PFSK-1 (cell line): ENCODE measurements at regions not wholly inside any gene's neighbourhood (a gene's known extent, or its start where the extent isn't known, plus 50 kb on each side); places are given as distances from the start of the nearest gene placed in this dataset.

Experiments used
- FOXP2 ChIP-seq: optimal IDR thresholded peaks from 2 replicates; pipeline ENCODE3; 2011; ENCODE audit warnings: borderline replicate concordance, control low read depth, inconsistent platforms; ENCODE audit not compliant: insufficient read depth; ENCODE audit errors: extremely low read length, extremely low read depth
- POLR2AphosphoS5 ChIP-seq: IDR thresholded peaks from 2 replicates; pipeline ENCODE4 v1.6.1; 2012; ENCODE audit warnings: low read depth, mild to moderate bottlenecking, control low read depth, low read length, moderate library complexity
- REST ChIP-seq, 2 experiments: IDR thresholded peaks; 2 replicates each; pipeline versions ENCODE4 v1.6.1 to v1.8.0; 2011 to 2012; ENCODE audit warnings: low read depth in 2 of 2, low read length in 2 of 2, control low read depth in 1 of 2, inconsistent platforms in 1 of 2, mild to moderate bottlenecking in 1 of 2, moderate library complexity in 1 of 2; ENCODE audit not compliant: insufficient read depth in 1 of 2
- SIN3A ChIP-seq: IDR thresholded peaks from 2 replicates; pipeline ENCODE4 v1.6.1; 2012; ENCODE audit warnings: mild to moderate bottlenecking, low read length, moderate library complexity, borderline replicate concordance; ENCODE audit not compliant: insufficient read depth
- TAF1 ChIP-seq: IDR thresholded peaks from 2 replicates; pipeline ENCODE4 v1.6.1; 2012; ENCODE audit warnings: low read length, control low read depth, borderline replicate concordance; ENCODE audit not compliant: insufficient read depth

GRCh38 chr3:124082343-124082742, 90.4 kb upstream of the ROPN1 start:
- TF ChIP-seq POLR2AphosphoS5 (no peak), REST (IDR thresholded peaks at IDR 0.05; ENCODE audit: insufficient read depth in 1 of 2, low read depth in 2 of 2, low read length in 2 of 2) (no peak), SIN3A (no peak), TAF1 (no peak), FOXP2 (no peak)

- TF ChIP-seq TAF1 (no peak), SIN3A (no peak), POLR2AphosphoS5 (no peak), FOXP2 (no peak), REST (IDR thresholded peaks at IDR 0.05; ENCODE audit: insufficient read depth in 1 of 2, low read depth in 2 of 2, low read length in 2 of 2) (no peak)
Measured at GRCh38 chr3:124084022-124084881, 92.3 kb upstream of the ROPN1 start.

GRCh38 chr3:124088801-124089200, 96.9 kb upstream of the ROPN1 start:
- TF ChIP-seq FOXP2 = no peak
- TF ChIP-seq TAF1 = no peak
- TF ChIP-seq SIN3A = no peak
- TF ChIP-seq POLR2AphosphoS5 = no peak

- no peak for TF ChIP-seq SIN3A
- no peak for TF ChIP-seq POLR2AphosphoS5
- no peak for TF ChIP-seq REST (IDR thresholded peaks at IDR 0.05; ENCODE audit: insufficient read depth in 1 of 2, low read depth in 2 of 2, low read length in 2 of 2)
- TF ChIP-seq TAF1 = no peak
- TF ChIP-seq FOXP2 = no peak
Measured at GRCh38 chr3:124089214-124089613, 97.3 kb upstream of the ROPN1 start.

- TF ChIP-seq SIN3A (no peak), TAF1 (no peak), POLR2AphosphoS5 (no peak)
Measured at GRCh38 chr3:124091716-124092115, 99.8 kb upstream of the ROPN1 start.

GRCh38 chr3:124092811-124093210, 100.9 kb upstream of the ROPN1 start:
- TF ChIP-seq REST (IDR thresholded peaks at IDR 0.05; ENCODE audit: insufficient read depth in 1 of 2, low read depth in 2 of 2, low read length in 2 of 2) (no peak), FOXP2 (no peak)
